Hematopoietic multipotent progenitor cell treated with erythropoietin and hydrocortisone succinate and interleukin-3 and kit ligand, for 4 days (in vitro differentiated cells): ENCODE measurements at regions not wholly inside any gene's neighbourhood (a gene's known extent, or its start where the extent isn't known, plus 50 kb on each side); places are given as distances from the start of the nearest gene placed in this dataset.

Experiments used
- DNase-seq: peaks from one replicate; pipeline ENCODE4 v3.0.0-alpha.2; 2015

DNA sequence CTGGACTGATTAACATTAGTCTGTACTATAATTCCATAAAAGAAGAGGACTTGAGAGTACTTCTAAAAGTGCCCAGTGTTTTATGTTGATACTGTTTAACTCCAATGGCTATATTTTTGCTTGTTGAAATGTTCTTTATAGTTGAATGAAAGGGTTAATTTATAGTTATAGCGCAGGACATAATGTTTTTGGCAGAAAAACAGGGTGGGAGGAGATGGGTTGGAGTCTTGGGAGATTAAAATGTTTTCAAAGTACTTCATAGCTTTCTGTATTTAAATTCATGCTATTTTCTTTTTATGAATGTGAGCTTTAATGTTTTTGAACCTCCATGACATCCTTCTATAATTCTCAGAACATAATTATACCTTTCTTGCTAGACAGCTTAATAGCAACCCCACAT, 108.2 kb downstream of the CNTN3 start:
- DNase-seq = no peak

- no peak for DNase-seq
These were observed 113.5 kb downstream of the CNTN3 start for GRCh38 chr3:74501007-74501406.

DNA sequence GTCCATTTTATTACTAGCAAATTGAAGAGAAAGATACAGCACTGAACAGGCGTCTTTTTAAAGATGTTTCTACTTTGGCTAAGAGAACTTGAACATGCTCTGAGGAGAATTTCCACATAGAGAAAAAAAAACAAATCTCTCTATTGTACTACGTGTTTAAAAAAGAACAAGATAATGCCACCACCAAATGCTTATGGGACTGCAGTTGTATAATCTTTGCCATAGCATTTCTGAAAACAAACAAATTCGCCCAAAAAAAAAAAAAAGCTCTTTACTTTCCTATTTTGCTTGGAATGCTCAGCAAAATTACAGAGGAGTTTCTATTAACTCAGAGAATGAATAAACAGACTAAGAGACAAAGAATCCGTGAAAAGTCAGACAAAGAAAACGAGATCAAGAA, 114.2 kb downstream of the CNTN3 start:
- no peak for DNase-seq

DNA sequence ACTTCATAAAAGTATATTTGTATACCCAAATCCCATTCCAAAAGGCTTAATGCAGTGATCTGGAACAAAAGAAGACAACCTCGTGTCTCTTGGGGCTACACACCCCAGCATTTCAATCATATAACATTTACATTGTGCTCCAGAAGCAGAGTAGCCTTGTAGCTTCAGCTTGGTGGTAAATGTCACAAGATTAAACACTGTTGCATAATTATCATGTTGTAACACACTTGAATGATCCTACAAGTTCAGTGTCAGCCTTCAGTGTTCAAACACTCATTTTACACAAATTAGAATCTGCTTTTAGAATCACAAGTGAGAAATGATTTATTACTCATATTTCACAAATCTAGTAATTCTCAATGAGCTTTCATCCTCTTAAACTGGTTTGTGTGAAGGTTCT, 122.6 kb downstream of the CNTN3 start:
- DNase-seq = no peak

DNA sequence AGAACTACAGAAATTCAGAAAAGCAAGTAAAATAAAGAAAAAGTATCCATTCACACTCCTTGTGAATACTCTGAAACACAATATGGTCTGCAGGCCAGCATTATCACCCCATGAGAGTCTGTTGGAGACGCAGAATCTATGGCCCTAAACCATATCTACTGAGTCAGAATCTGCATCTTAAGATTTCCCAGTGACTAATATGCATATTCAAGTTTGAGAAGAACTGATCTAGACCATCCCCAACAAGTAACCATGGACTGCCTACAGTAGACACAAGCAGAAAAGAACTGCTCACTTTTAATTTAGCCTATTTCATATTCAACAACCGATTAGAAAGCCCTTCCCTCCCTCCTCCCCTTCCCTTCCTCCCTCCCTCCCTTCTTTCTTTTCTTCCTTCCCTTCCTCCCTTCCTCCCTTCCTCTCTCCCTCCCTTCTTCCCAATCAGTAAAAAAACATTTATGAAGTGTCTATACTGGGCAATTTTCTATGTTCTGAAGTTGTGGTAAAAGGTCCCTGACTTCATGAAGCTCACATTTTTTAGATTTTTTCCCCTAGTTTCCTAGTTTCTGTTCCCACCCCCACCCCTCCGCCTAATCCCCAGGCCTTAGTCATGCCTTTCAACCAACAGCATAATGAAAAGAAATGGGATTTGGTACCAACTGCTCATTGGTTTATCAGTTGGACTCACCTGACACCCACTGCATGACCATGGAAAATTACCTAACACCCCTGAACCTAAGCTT, 125.2 kb downstream of the CNTN3 start:
- no peak for DNase-seq

- no peak for DNase-seq
These were observed 134.5 kb downstream of the CNTN3 start for GRCh38 chr3:74479915-74480314.

- no peak for DNase-seq
These were observed 144.1 kb downstream of the CNTN3 start for GRCh38 chr3:74470313-74470712.

GRCh38 chr3:74469713-74470112, 144.7 kb downstream of the CNTN3 start:
- DNase-seq = no peak

GRCh38 chr3:74469151-74469550, 145.3 kb downstream of the CNTN3 start:
- DNase-seq = no peak

DNA sequence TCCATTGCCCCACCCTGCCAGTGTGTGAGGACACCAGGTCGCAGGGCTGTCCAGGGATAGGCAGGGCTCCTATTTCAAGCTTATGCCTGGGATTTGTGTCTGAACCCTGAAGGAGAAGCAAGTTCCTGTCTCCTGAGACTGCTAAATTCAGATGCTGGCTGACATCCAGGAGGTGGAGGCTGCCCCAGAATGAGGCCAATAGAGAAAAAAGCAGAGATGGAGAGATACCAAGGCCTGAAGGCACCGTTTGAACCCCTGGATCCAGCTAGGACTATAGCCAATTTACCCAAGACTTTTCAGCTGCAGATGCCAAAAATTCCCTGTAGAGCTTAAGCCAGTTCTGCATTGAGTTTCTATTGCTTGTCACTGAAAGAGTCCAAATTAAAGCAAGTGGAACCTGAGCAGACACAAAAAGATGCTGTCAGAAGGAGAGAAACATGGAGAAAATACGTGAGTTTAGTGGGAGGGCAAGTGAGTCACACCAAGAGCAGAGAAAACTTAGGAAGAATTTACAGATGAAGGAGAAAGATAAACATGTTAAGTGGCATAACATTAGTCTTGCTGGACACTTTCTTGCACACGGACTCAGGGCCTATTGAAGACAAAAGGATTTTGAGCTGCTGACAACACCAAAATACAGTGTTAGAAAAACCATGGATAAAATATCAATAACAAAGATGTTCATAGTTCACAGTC, 148.6 kb downstream of the CNTN3 start:
- no peak for DNase-seq

- DNase-seq = no peak
These were observed 150.9 kb downstream of the CNTN3 start for GRCh38 chr3:74463515-74463914.

- no peak for DNase-seq
These were observed 158.3 kb downstream of the CNTN3 start for GRCh38 chr3:74456166-74456565.

- DNase-seq = no peak
These were observed 167.2 kb downstream of the CNTN3 start for GRCh38 chr3:74447221-74447620.

DNA sequence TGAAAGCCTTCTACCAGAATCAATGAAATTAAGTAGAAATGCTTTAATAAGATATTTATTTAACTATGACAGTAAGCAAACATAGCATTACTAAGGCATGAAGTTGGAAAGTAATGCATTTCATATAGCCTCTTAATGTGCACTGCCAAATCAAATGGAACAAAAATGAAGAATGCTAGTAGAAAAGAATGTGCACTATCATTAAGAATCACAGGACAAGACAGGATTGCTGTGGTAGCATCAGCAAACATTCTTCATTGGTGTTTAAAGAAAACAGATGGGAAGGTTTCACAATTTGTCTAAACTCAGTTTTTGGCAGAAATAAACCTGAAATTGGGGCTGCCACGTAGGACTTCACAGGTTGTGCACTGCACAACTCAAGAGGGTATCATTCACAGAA, 168.9 kb downstream of the CNTN3 start:
- DNase-seq = no peak

DNA sequence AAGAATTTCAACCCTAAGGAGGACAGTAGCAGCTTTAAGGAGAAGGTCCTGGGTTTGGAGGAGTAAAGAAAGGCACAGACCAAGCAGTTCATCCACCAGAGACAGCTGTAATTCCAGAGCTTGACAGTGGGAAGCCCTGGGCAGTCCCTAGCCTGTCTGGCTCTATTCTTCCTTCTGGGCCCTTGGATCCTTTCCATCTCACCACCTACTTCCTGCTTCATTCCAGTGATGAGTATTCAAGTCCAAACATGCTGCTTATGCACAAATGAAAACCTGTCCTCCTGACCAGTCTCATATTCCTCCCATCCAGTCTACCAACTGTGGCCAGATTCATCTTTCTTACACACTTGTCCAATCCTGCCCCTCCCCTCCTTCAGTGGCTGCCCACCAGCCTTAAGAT, 171.4 kb downstream of the CNTN3 start:
- DNase-seq = no peak

DNA sequence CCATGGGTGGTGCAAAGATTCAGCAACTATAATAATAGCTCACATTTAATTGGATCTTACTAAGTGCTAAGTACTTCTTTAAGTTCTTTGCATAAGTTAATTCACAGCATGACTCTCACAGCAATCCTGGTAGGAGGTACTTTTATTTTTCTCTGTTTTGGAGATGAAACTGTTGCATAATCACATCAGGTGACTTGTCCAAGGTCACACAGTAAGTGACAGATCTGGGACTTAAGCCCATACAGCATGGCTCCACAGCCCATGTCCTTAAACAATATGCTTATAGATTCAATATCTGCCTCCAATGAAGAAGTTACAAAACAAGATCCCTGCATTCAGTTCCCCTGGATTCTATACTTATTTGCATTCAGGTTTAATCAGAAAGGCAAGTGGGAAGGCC, 171.8 kb downstream of the CNTN3 start:
- DNase-seq = no peak

- DNase-seq = peak; percentile 16
These were observed 172.4 kb downstream of the CNTN3 start for GRCh38 chr3:74442068-74442467.

DNA sequence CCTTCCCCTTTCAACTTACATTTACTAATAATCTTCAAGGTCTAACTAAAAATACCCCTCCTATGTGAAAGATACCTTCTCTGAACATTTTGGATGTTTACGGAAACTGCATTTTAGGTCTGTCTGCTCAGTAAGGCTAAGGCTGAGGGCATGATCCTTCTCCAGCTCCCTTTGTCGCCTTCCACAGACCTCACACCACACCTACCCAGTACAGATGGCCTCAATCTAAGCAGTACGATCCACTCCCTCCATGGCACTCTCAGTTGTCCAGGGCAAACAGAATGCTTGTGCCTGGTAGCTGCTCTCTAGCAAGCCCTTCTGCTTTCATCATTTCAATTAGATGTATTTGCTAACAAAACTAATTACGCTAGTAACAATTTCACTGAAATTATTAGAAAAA, 178.3 kb downstream of the CNTN3 start:
- no peak for DNase-seq

- no peak for DNase-seq
These were observed 178.8 kb downstream of the CNTN3 start for GRCh38 chr3:74435631-74436030.

- no peak for DNase-seq
These were observed 180.1 kb downstream of the CNTN3 start for GRCh38 chr3:74434406-74434805.

- no peak for DNase-seq
These were observed 187.9 kb downstream of the CNTN3 start for GRCh38 chr3:74426571-74426970.

- no peak for DNase-seq
These were observed 190.6 kb downstream of the CNTN3 start for GRCh38 chr3:74423867-74424266.

GRCh38 chr3:74420538-74421124, 193.8 kb downstream of the CNTN3 start:
- DNase-seq = no peak

- DNase-seq = no peak
These were observed 198.7 kb downstream of the CNTN3 start for GRCh38 chr3:74415731-74416130.
